Activated T-cell treated with anti-CD3 and anti-CD28 coated beads, Interleukin-2, amount 50 U/mL, for 24 hours (primary cell): ENCODE measurements at regions not wholly inside any gene's neighbourhood (a gene's known extent, or its start where the extent isn't known, plus 50 kb on each side); places are given as distances from the start of the nearest gene placed in this dataset.
"Not testable (repeated sequence)": the region's sequence is repeated elsewhere in the genome, so short reads cannot be mapped to it uniquely, and the experiment has no call there.

ENCODE experiments used
- DNase-seq: peaks from one replicate; pipeline ENCODE4 v3.0.0-alpha.2; 2020
- H3K27ac Mint-ChIP-seq: 2 replicates; pipeline ENCODE4 v1.8.0; 2020; ENCODE audit warnings: mild to moderate bottlenecking, mixed read lengths
- H3K27me3 Mint-ChIP-seq: 2 replicates; pipeline ENCODE4 v1.8.0; 2020; ENCODE audit warnings: mixed read lengths
- H3K36me3 Mint-ChIP-seq: 2 replicates; pipeline ENCODE4 v1.8.0; 2020; ENCODE audit warnings: low read depth, mixed read lengths
- H3K4me1 Mint-ChIP-seq: 2 replicates; pipeline ENCODE4 v1.8.0; 2020; ENCODE audit warnings: low read depth, mixed read lengths
- H3K4me3 Mint-ChIP-seq: 2 replicates; pipeline ENCODE4 v1.8.0; 2020; ENCODE audit warnings: mild to moderate bottlenecking, moderate library complexity, mixed read lengths
- H3K9me3 Mint-ChIP-seq: 2 replicates; pipeline ENCODE4 v1.8.0; 2020; ENCODE audit warnings: mixed read lengths

- H3K9me3 Mint-ChIP-seq, H3K36me3 Mint-ChIP-seq, DNase-seq, H3K27ac Mint-ChIP-seq, H3K27me3 Mint-ChIP-seq, H3K4me3 Mint-ChIP-seq: not testable (repeated sequence)
- H3K4me1 Mint-ChIP-seq: peaks cover 30% of the 10 kb centered on the region
These were observed 360.5 kb downstream of the GATA3 start for GRCh38 chr10:8415029-8415428.

- H3K36me3 Mint-ChIP-seq: no peaks in the 10 kb centered on the region
- no peak for DNase-seq
- H3K27me3 Mint-ChIP-seq: no peaks in the 10 kb centered on the region
- H3K4me1 Mint-ChIP-seq: peaks cover 30% of the 10 kb centered on the region
- no peaks in the 10 kb centered on the region for H3K9me3 Mint-ChIP-seq
- H3K27ac Mint-ChIP-seq: peak overlapping the region; percentile 72
- no peak overlapping the region for H3K4me3 Mint-ChIP-seq
These were observed 361.8 kb downstream of the GATA3 start for GRCh38 chr10:8416192-8416701.

GRCh38 chr10:8416760-8417159 lies 362.3 kb downstream of the GATA3 start:
- H3K4me3 Mint-ChIP-seq: no peak overlapping the region
- H3K27ac Mint-ChIP-seq: peak overlapping the region; percentile 72
- peaks cover 30% of the 10 kb centered on the region for H3K4me1 Mint-ChIP-seq
- H3K9me3 Mint-ChIP-seq: no peaks in the 10 kb centered on the region
- no peaks in the 10 kb centered on the region for H3K27me3 Mint-ChIP-seq
- no peaks in the 10 kb centered on the region for H3K36me3 Mint-ChIP-seq
- no peak for DNase-seq

- no peak overlapping the region for H3K27ac Mint-ChIP-seq
These were observed 363.1 kb downstream of the GATA3 start for GRCh38 chr10:8417631-8418030.

GRCh38 chr10:8418631-8419030 lies 364.1 kb downstream of the GATA3 start:
- DNase-seq: no peak
- Mint-ChIP-seq H3K4me3 (no peak overlapping the region), H3K9me3 (no peaks in the 10 kb centered on the region), H3K36me3 (no peaks in the 10 kb centered on the region), H3K4me1 (peaks cover 28% of the 10 kb centered on the region), H3K27ac (no peak overlapping the region), H3K27me3 (no peaks in the 10 kb centered on the region)

More at GRCh38 chr10:8417631-8418030, 363.1 kb downstream of the GATA3 start:
- H3K9me3 Mint-ChIP-seq: no peaks in the 10 kb centered on the region
- peaks cover 28% of the 10 kb centered on the region for H3K4me1 Mint-ChIP-seq
- H3K27me3 Mint-ChIP-seq: no peaks in the 10 kb centered on the region
- DNase-seq: no peak
- no peak overlapping the region for H3K4me3 Mint-ChIP-seq
- no peaks in the 10 kb centered on the region for H3K36me3 Mint-ChIP-seq

- H3K27ac Mint-ChIP-seq: no peak overlapping the region
- H3K4me1 Mint-ChIP-seq: peaks cover 37% of the 10 kb centered on the region
- H3K36me3 Mint-ChIP-seq: no peaks in the 10 kb centered on the region
- no peak for DNase-seq
- no peaks in the 10 kb centered on the region for H3K9me3 Mint-ChIP-seq
- H3K27me3 Mint-ChIP-seq: no peaks in the 10 kb centered on the region
- no peak overlapping the region for H3K4me3 Mint-ChIP-seq
These were observed 365.7 kb downstream of the GATA3 start for GRCh38 chr10:8420182-8420581.

- Mint-ChIP-seq H3K27me3 (no peaks in the 10 kb centered on the region), H3K4me1 (peaks cover 13% of the 10 kb centered on the region), H3K36me3 (no peaks in the 10 kb centered on the region), H3K27ac (no peak overlapping the region), H3K9me3 (no peaks in the 10 kb centered on the region), H3K4me3 (no peak overlapping the region)
- DNase-seq: no peak
These were observed 370.2 kb downstream of the GATA3 start for GRCh38 chr10:8424555-8425211.

GRCh38 chr10:8428654-8429053 lies 374.2 kb downstream of the GATA3 start:
- H3K27me3 Mint-ChIP-seq: peaks cover 6% of the 10 kb centered on the region
- peaks cover 13% of the 10 kb centered on the region for H3K4me1 Mint-ChIP-seq
- no peak overlapping the region for H3K4me3 Mint-ChIP-seq
- H3K36me3 Mint-ChIP-seq: no peaks in the 10 kb centered on the region
- no peaks in the 10 kb centered on the region for H3K9me3 Mint-ChIP-seq
- no peak for DNase-seq
- H3K27ac Mint-ChIP-seq: no peak overlapping the region

- no peaks in the 10 kb centered on the region for H3K36me3 Mint-ChIP-seq
- DNase-seq: no peak
- H3K27me3 Mint-ChIP-seq: peaks cover 6% of the 10 kb centered on the region
- H3K4me3 Mint-ChIP-seq: no peak overlapping the region
- no peak overlapping the region for H3K27ac Mint-ChIP-seq
- H3K9me3 Mint-ChIP-seq: no peaks in the 10 kb centered on the region
- H3K4me1 Mint-ChIP-seq: peaks cover 3% of the 10 kb centered on the region
These were observed 375.8 kb downstream of the GATA3 start for GRCh38 chr10:8430321-8430720.

GRCh38 chr10:8431511-8431910 lies 377.0 kb downstream of the GATA3 start:
- Mint-ChIP-seq H3K9me3 (no peaks in the 10 kb centered on the region), H3K27ac (no peak overlapping the region), H3K4me1 (peaks cover 4% of the 10 kb centered on the region)

GRCh38 chr10:8435186-8436055 lies 380.9 kb downstream of the GATA3 start:
- Mint-ChIP-seq H3K27ac (no peak overlapping the region), H3K36me3 (no peaks in the 10 kb centered on the region), H3K27me3 (peaks cover 6% of the 10 kb centered on the region), H3K4me1 (peaks cover 28% of the 10 kb centered on the region), H3K4me3 (no peak overlapping the region), H3K9me3 (no peaks in the 10 kb centered on the region)
- DNase-seq: no peak

More at GRCh38 chr10:8431511-8431910, 377.0 kb downstream of the GATA3 start:
- Mint-ChIP-seq H3K4me3 (no peak overlapping the region), H3K27me3 (peaks cover 6% of the 10 kb centered on the region), H3K36me3 (no peaks in the 10 kb centered on the region)
- DNase-seq: no peak

- Mint-ChIP-seq H3K4me3 (no peak overlapping the region), H3K9me3 (no peaks in the 10 kb centered on the region), H3K27me3 (no peaks in the 10 kb centered on the region)
These were observed 383.4 kb downstream of the GATA3 start for GRCh38 chr10:8437896-8438295.

GRCh38 chr10:8438603-8439002 lies 384.1 kb downstream of the GATA3 start:
- H3K4me1 Mint-ChIP-seq: peaks cover 31% of the 10 kb centered on the region
- H3K36me3 Mint-ChIP-seq: no peaks in the 10 kb centered on the region
- no peak overlapping the region for H3K27ac Mint-ChIP-seq
- H3K4me3 Mint-ChIP-seq: no peak overlapping the region
- H3K9me3 Mint-ChIP-seq: no peaks in the 10 kb centered on the region
- no peaks in the 10 kb centered on the region for H3K27me3 Mint-ChIP-seq
- no peak for DNase-seq

More at GRCh38 chr10:8437896-8438295, 383.4 kb downstream of the GATA3 start:
- H3K27ac Mint-ChIP-seq: no peak overlapping the region
- H3K4me1 Mint-ChIP-seq: peaks cover 31% of the 10 kb centered on the region
- H3K36me3 Mint-ChIP-seq: no peaks in the 10 kb centered on the region
- no peak for DNase-seq

- no peak for DNase-seq
- Mint-ChIP-seq H3K9me3 (no peaks in the 10 kb centered on the region), H3K27me3 (no peaks in the 10 kb centered on the region), H3K4me3 (no peak overlapping the region), H3K27ac (peak overlapping the region; percentile 45), H3K4me1 (peaks cover 32% of the 10 kb centered on the region), H3K36me3 (no peaks in the 10 kb centered on the region)
These were observed 384.6 kb downstream of the GATA3 start for GRCh38 chr10:8439040-8439439.

GRCh38 chr10:8444630-8445029 lies 390.1 kb downstream of the GATA3 start:
- Mint-ChIP-seq H3K27me3 (no peaks in the 10 kb centered on the region), H3K36me3 (no peaks in the 10 kb centered on the region), H3K4me3 (no peak overlapping the region), H3K9me3 (no peaks in the 10 kb centered on the region), H3K27ac (no peak overlapping the region), H3K4me1 (peaks cover 12% of the 10 kb centered on the region)
- peak; percentile 46 for DNase-seq
